ENCODE measurements at regions not wholly inside any gene's neighbourhood (a gene's known extent, or its start where the extent isn't known, plus 50 kb on each side); places are given as distances from the start of the nearest gene placed in this dataset.
"Not testable (repeated sequence)": the region's sequence is repeated elsewhere in the genome, so short reads cannot be mapped to it uniquely, and the experiment has no call there.

- TF ChIP-seq CTCF, POLR2A (IDR thresholded peaks at IDR 0.05): not testable (repeated sequence)
These were observed 670.2 kb upstream of the TPTE start for GRCh38 chr21:9851166-9851565.

Data from esophagus squamous epithelium (tissue), 4 donors.